H4 (cell line): ENCODE measurements at regions not wholly inside any gene's neighbourhood (a gene's known extent, or its start where the extent isn't known, plus 50 kb on each side); places are given as distances from the start of the nearest gene placed in this dataset.

Experiments used
- DNase-seq: peaks from one replicate; pipeline ENCODE4 v3.0.0-alpha.2; 2015; ENCODE audit warnings: low spot score

- peak; percentile 36 for DNase-seq
Measured at GRCh38 chr9:110142868-110143481, 65.0 kb downstream of the C9orf152 start.

GRCh38 chr9:110143485-110143884 is 64.5 kb downstream of the C9orf152 start:
- DNase-seq, result no peak

- DNase-seq, result no peak
Measured at GRCh38 chr9:110143950-110144545, 63.9 kb downstream of the C9orf152 start.

DNA sequence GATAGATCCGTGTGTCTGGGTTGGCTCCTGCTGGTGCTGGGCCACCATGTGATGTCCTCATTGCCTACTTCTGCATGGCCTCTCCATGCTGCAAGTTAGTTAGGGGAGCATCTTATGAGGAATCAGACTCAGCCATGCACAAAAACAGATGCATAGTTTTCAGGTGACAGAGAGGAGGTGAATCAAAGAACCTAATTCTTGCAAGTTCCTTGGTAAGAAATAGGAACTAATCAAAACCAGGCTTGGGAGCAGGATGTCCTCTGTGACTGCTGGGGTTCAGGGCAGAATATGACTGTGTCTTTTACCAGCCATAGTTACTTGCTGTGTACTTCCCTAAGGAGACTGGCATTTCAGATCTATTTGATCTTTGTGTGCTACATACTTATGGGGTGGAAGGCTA is 61.6 kb downstream of the C9orf152 start:
- DNase-seq, result no peak

DNA sequence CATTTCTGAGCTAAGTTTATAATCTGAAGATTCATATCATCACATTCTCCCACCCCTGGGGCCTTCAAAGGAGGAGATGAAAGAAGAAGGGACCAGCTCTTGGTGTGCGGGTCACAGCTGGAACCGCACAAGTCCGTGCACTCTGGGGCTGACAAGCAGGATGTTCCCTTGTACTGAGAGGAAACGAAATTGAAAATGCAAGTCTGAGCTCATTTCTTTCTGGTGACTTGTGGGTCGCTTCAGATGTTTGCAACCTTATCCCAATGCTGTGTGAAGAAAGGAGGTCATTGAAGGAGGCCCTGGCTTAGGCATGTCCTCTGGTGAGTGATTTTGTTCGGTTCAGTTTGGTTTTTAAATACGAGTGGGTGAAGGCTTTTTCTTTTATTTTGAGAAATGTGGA is 59.6 kb downstream of the C9orf152 start:
- DNase-seq, result no peak

DNA sequence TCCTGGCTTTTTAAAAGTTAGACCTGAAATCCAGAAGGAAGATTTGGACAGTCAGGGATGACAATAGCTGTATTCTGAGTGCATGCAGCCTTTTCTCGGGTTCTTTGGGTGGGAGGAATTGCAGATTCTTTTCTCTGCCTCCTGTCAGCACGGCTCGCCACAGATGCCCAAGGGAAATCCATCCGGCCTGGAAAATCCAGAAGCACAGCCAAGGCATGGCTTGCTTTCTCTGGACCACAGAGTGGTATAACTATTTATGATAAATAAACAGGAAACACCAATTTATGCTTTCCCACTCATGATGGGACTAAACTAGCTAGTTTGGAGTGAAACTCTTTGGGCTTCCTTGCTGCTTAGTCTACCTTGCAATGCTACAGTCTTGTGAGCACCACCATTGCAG is 59.1 kb downstream of the C9orf152 start:
- DNase-seq, result no peak
